GM12891 (cell line): ENCODE measurements at regions not wholly inside any gene's neighbourhood (a gene's known extent, or its start where the extent isn't known, plus 50 kb on each side); places are given as distances from the start of the nearest gene placed in this dataset.

Source experiments
- POLR2A ChIP-seq: IDR thresholded peaks from 2 replicates; pipeline ENCODE4 v1.6.1; 2011; ENCODE audit warnings: low read depth, low read length, control low read depth
- POLR2AphosphoS5 ChIP-seq: IDR thresholded peaks from 2 replicates; pipeline ENCODE4 v1.6.1; 2011; ENCODE audit warnings: low read depth, low read length, control low read depth

DNA sequence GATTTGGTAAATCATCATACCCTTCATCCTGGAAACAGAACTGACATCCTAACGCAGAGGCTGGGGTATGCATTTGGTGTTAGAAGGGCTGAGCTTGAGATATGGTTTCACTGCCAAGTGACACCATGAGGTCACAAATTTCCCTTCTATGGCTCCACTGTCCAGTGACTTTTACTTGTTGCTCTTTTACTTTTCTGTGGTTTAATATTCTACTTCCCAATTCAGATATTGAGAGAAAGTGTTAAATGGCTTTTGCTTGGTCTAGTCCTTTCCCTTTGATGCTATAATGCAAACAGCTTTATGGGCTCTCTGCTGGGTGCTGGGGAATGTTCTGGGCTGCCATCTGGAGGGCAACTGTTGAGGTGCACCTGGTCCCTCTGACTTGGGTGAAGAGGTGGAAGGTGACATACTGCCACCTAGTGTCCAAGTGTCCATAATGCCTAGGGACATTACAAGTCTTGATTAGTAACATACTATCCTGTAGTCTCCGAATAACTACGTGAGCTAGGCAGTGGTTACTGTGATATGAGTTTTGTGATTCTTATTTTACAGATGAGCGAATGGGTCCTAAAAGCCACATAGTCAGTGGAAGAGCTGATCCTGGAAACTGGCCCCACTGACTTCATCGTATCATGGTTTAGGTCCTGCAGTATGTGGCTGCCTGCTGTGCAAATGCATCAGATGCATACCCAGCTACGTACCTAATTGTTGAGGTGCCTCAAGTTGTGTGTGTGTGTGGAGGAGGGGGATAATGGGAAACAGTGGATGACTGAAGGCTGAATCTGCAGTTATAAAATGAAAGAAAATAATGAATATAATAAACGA, 149.1 kb upstream of the RAG2 start:
- TF ChIP-seq POLR2A (no peak), POLR2AphosphoS5 (no peak)
